ENCODE measurements at regions not wholly inside any gene's neighbourhood (a gene's known extent, or its start where the extent isn't known, plus 50 kb on each side); places are given as distances from the start of the nearest gene placed in this dataset.

DNA sequence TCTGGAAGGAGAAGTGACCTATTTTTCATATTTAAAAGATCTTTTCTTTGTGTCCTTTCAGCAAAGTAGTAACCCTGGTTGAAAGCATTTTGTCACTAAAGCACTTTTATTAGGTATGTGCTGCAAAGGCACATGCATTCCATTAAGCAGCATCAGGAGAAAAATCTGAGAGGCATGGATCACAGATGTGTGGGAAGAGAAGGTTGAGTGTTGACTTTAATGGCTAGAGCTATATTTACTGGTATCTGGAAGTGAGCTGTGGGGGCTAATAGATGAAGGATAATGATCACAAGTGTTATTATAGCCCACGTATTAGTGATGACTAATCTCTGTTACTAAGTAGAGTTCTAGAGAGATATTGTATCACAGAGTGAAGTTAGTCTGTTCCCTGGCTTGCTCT lies 1520.7 kb downstream of the ARAP2 start:
- DNase-seq (ENCODE audit: low spot score in 2 of 2) (no peak), ATAC-seq (no peak)
- no peaks in the 10 kb centered on the region for H3K36me3 Mint-ChIP-seq
- H3K9me3 Mint-ChIP-seq = peaks cover 5 to 7% of the 10 kb centered on the region in 2 donors
- H3K27ac Mint-ChIP-seq = no peak overlapping the region

DNA sequence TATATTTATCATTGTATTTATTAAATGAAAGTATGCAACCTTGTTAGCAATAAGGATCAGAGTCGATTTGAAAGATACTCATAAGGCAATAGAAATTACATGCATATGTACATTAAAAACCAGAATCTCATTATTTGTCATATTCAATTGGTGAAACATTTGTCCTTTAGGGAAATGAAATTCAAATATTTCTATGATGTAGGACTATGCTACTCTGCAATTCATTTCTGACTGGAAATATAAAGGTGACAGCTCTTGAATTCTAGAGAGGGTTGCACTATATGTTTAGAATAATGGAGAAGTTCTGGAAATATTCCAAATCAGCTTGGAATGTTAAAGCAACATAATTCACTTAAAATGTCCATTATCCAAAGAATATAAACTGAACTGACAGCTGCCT lies 1519.8 kb downstream of the ARAP2 start:
- H3K9me3 Mint-ChIP-seq = peaks cover 10 to 13% of the 10 kb centered on the region in 2 donors
- H3K36me3 Mint-ChIP-seq = no peaks in the 10 kb centered on the region
- H3K27ac Mint-ChIP-seq = no peak overlapping the region
- no peak for ATAC-seq
- DNase-seq (ENCODE audit: low spot score in 2 of 2) = no peak

DNA sequence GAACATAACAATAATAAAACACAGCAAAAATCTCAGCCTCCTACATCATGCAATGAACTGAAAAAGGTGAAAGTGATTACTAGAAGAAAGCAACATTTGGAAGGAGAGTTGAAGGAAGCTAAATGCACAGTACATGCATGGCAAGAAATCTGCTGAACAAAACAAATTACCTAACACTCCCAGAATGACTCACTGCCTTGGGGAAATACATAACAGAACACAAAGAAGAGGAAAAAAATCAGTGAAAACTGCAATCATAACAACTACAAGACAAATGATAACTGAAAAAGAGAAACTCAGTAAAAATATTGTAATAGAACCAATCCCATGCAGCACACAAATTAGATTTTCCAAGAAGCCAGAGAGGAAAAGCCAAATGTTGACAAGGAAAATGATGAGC lies 1513.2 kb downstream of the ARAP2 start:
- ATAC-seq (no peak), DNase-seq (ENCODE audit: low spot score in 2 of 2) (no peak)
- Mint-ChIP-seq H3K9me3 (peaks cover 13 to 14% of the 10 kb centered on the region in 2 donors), H3K27ac (no peak overlapping the region), H3K36me3 (no peaks in the 10 kb centered on the region)

DNA sequence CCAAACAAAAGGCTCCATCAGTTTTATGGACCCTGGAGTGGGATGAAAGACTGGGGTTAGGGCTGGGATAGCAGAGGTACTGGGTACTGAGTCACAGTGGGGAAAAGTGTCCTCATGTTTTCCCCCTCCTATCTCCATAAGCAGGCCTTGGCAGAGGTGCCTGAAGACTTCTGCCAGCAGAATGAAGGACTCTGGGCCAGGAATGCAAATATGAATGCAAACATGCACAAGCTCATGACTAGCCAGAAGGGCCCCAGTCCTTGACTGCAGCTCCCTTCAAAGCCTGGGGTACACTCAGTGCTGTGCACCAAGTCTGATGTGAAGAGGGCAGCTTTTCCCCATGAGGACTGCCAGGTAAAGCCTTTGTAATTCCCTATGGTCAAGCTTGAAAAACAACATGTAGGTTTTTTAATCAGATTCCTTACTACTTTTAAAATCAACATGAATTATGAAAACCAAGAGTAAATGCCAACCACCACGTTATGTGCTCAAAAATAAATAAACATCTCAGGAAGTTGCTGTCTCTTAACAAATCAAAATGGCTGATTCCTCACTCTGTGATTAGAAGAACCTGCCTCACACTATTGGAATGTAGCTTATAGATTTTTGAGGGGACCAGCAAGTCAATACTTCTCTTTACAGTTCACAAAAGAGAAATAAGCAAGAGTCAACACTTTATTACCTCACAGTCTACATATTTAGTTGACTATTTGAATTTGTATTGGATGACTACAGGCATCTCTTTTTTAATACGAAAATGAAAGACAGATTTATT lies 1512.0 kb downstream of the ARAP2 start:
- no peak overlapping the region for H3K27ac Mint-ChIP-seq
- H3K9me3 Mint-ChIP-seq = peaks cover 14% of the 10 kb centered on the region in 2 donors
- H3K36me3 Mint-ChIP-seq = no peaks in the 10 kb centered on the region
- no peak for DNase-seq (ENCODE audit: low spot score in 2 of 2)
- no peak for ATAC-seq

DNA sequence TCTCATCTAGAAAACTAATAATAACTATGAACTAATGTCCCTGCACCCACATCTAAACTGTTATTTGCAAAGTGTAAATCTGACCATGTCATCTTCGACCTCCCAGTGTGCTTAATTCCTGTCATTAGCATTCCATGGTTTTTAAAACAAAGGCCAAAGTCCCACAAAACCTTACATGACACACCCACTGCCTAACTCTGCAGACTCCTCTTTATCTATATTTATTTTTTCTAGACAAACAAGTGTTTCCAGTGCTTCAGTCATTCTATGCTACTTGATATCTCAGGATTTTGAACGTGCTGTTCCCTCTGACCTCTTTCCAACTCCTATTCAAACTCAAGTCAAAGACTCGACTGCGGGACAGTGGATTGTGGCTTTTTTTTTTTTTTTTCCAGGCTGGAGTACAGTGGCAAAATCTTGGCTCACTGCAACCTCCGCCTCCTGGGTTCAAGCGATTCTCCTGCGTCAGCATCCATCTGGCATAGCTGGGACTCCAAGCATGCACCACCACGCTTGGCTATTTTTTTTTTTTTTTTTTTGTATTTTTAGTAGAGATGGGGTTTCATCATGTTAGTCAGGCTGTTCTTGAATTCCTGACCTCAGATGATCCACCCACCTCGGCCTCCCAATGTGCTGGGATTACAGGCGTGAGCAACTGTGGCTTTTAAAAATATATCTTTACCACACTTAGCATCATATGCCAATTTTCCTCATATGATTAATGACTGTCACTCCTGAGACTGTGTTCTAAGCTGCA lies 1511.0 kb downstream of the ARAP2 start:
- H3K36me3 Mint-ChIP-seq = no peaks in the 10 kb centered on the region
- no peak overlapping the region for H3K27ac Mint-ChIP-seq
- peaks cover 12 to 13% of the 10 kb centered on the region in 2 donors for H3K9me3 Mint-ChIP-seq
- no peak for DNase-seq (ENCODE audit: low spot score in 2 of 2)
- no peak for ATAC-seq

DNA sequence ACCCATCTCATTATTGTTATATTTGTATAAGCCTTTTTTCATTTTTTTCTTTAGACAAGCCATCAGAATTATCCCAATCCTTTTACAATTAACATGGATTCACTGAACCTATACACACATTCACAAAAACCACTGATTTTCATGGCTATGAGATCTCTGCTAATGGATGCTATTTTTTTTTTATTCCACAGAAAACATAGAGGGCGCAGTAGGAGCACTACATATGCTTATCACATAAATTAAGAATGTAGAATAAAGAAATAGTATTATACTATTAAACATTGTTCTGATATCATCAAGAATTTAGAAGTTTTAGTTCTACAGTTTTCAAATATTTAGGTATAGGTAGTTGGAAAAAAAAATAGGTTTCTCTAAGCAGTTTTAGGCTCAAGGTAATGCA lies 1477.4 kb downstream of the ARAP2 start:
- Mint-ChIP-seq H3K9me3 (peaks cover 0 to 8% of the 10 kb centered on the region in 2 donors), H3K27ac (no peak overlapping the region), H3K36me3 (no peaks in the 10 kb centered on the region)
- ATAC-seq = no peak
- no peak for DNase-seq (ENCODE audit: low spot score in 2 of 2)

DNA sequence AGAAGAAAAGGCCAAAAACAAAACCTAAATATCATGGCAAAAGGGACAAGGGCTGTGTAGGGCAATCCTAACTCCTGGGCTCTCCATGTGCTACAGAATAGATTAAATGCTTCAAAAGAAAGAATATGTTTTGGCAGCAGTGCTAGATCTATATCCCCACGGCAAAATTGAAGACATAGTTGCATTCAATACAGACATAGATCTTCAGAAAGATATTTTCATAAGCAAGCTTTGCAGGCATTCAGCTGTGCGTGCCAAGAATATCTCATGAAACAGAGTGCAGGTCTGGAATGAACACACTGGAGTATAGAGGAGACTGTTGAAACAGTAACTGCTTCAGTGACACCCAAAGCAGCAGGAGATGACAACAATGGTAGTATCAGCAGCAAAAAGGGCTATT lies 1476.9 kb downstream of the ARAP2 start:
- Mint-ChIP-seq H3K36me3 (no peaks in the 10 kb centered on the region), H3K9me3 (peaks cover 0 to 9% of the 10 kb centered on the region in 2 donors), H3K27ac (no peak overlapping the region)
- DNase-seq (ENCODE audit: low spot score in 2 of 2) (no peak), ATAC-seq (no peak)

DNA sequence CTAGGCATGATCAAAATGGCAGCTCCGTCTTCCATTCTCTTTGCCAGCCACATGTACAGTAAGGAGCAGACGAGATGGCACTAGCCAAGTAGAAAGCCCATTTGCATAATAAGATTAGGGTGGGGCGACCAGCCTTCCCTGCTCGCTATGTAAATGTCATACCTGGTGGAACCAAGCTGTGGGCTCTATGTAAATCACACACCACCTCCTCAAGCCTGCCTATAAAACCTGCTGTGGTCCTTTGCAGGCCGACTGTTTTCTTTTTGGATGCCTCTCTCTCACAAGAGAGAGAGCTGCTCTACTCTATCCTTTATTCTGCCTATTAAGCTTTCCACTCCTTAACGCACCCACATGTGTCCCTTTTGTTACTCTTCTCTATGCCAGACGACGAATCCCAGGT lies 1472.7 kb downstream of the ARAP2 start:
- Mint-ChIP-seq H3K9me3 (peaks cover 0 to 13% of the 10 kb centered on the region in 2 donors), H3K36me3 (no peaks in the 10 kb centered on the region), H3K27ac (no peak overlapping the region)
- DNase-seq (ENCODE audit: low spot score in 2 of 2) (no peak), ATAC-seq (no peak)

GRCh38 chr4:34790131-34790530 lies 1454.2 kb downstream of the ARAP2 start:
- ATAC-seq = no peak
- DNase-seq (ENCODE audit: low spot score in 2 of 2) = no peak
- Mint-ChIP-seq H3K36me3 (no peaks in the 10 kb centered on the region), H3K27ac (no peak overlapping the region), H3K9me3 (no peaks in the 10 kb centered on the region)

DNA sequence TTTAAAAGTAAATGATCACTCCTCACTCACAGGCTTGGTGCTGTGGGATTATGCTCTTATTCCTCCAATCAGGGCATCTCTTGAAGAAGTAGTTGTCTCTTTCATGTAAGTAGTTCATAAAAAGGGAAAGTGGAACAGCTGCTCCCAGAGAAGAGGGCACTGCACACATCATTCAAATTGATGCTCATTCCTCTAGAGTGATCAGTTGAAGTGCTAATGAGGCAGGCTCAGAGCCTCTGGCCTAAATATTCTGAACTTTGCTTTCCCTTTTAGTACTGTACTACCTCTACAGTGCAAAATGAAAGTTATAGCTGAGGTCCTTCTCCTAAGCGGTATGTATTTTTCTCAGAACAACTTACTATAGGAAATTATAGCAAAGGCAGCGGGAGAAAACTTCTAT lies 1453.1 kb downstream of the ARAP2 start:
- no peak overlapping the region for H3K27ac Mint-ChIP-seq
- no peaks in the 10 kb centered on the region for H3K9me3 Mint-ChIP-seq
- no peaks in the 10 kb centered on the region for H3K36me3 Mint-ChIP-seq
- DNase-seq (ENCODE audit: low spot score in 2 of 2) (no peak), ATAC-seq (no peak)

GRCh38 chr4:34800953-34801352 lies 1443.4 kb downstream of the ARAP2 start:
- ATAC-seq (no peak), DNase-seq (ENCODE audit: low spot score in 2 of 2) (no peak)
- Mint-ChIP-seq H3K27ac (no peak overlapping the region), H3K9me3 (no peaks in the 10 kb centered on the region), H3K36me3 (no peaks in the 10 kb centered on the region)

- Mint-ChIP-seq H3K9me3 (no peaks in the 10 kb centered on the region), H3K27ac (no peak overlapping the region), H3K36me3 (no peaks in the 10 kb centered on the region)
- ATAC-seq (no peak), DNase-seq (ENCODE audit: low spot score in 2 of 2) (no peak)
Measured at GRCh38 chr4:34814266-34814665, 1430.0 kb downstream of the ARAP2 start.

DNA sequence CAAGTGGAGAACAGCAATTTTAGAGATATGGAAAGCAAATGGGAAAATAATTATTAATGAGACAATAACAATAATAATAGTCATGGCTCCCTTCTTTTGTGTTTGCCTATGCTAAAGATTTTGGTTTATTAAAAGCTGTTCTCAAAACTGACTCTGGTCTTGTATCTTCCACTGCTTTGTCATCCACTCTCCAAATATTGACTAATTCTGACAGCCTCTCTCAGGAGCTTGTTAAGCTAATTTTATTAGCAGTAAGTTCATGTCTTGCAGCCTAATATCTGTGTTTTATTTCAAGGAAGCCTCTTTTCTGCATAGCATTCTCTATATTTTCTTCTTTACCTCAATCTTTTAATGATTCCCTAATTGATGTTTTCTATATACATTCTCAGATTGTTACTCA lies 1419.8 kb downstream of the ARAP2 start:
- no peaks in the 10 kb centered on the region for H3K9me3 Mint-ChIP-seq
- no peak overlapping the region for H3K27ac Mint-ChIP-seq
- ATAC-seq (no peak), DNase-seq (ENCODE audit: low spot score in 2 of 2) (no peak)
- no peaks in the 10 kb centered on the region for H3K36me3 Mint-ChIP-seq

DNA sequence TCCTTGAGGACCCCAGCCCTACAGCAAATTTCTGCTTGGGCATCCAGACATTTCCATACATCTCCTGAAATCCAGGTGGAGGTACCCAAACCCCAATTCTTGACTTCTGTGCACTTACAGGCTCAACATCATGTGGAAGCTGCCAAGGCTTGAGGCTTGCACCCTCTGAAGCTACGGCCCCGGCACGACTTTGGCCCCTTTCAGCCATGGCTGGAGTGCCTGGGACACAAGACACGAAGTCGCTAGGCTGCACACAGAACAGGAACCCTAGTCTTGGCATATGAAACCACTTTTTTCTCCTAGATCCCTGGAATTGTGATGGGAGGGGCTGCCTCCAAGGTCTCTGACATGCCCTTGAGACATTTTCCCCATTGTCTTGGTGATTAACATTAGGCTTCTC lies 1417.7 kb downstream of the ARAP2 start:
- Mint-ChIP-seq H3K27ac (no peak overlapping the region), H3K36me3 (no peaks in the 10 kb centered on the region), H3K9me3 (peaks cover 4 to 7% of the 10 kb centered on the region in 2 donors)
- DNase-seq (ENCODE audit: low spot score in 2 of 2) (no peak), ATAC-seq (no peak)

GRCh38 chr4:34845926-34846325 lies 1398.4 kb downstream of the ARAP2 start:
- Mint-ChIP-seq H3K27ac (no peak overlapping the region), H3K36me3 (no peaks in the 10 kb centered on the region), H3K9me3 (peaks cover 2 to 4% of the 10 kb centered on the region in 2 donors)
- ATAC-seq (no peak), DNase-seq (ENCODE audit: low spot score in 2 of 2) (no peak)

- ATAC-seq (no peak), DNase-seq (ENCODE audit: low spot score in 2 of 2) (no peak)
- H3K27ac Mint-ChIP-seq = no peak overlapping the region
- no peaks in the 10 kb centered on the region for H3K36me3 Mint-ChIP-seq
- H3K9me3 Mint-ChIP-seq = peaks cover 8 to 9% of the 10 kb centered on the region in 2 donors
Measured at GRCh38 chr4:34850421-34850820, 1393.9 kb downstream of the ARAP2 start.

DNA sequence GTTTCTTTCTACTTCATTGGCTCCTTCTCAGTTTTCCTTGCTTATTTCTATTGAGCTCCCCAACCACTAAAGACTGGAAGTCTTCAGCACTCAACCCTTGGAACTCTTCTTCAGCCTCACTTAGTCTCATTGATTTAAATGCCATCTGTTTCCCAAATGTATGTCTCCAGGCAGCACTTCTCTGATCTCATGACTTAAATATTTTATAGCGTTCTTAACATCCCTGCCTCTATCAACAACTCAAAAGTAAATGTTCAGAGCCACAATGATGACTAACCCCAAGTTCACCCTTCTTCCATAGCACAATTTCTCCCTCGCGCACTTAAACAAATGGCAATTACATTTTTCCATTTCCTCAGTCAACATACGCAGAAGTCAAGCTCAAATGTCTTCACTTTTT lies 1393.3 kb downstream of the ARAP2 start:
- H3K27ac Mint-ChIP-seq = no peak overlapping the region
- no peak for DNase-seq (ENCODE audit: low spot score in 2 of 2)
- ATAC-seq = no peak
- H3K9me3 Mint-ChIP-seq = peaks cover 8 to 9% of the 10 kb centered on the region in 2 donors
- H3K36me3 Mint-ChIP-seq = no peaks in the 10 kb centered on the region

- Mint-ChIP-seq H3K36me3 (no peaks in the 10 kb centered on the region), H3K9me3 (peaks cover 10 to 11% of the 10 kb centered on the region in 2 donors), H3K27ac (no peak overlapping the region)
- ATAC-seq (no peak), DNase-seq (ENCODE audit: low spot score in 2 of 2) (no peak)
Measured at GRCh38 chr4:34851411-34851810, 1392.9 kb downstream of the ARAP2 start.

Measured in activated naive CD4-positive, alpha-beta T cell treated with anti-CD3 and anti-CD28 coated beads, Interleukin-2, amount 50 U/mL, for 72 hours (primary cell).